Breast epithelium (tissue), 4 donors: ENCODE measurements at regions not wholly inside any gene's neighbourhood (a gene's known extent, or its start where the extent isn't known, plus 50 kb on each side); places are given as distances from the start of the nearest gene placed in this dataset.

Experiments
- DNase-seq, 2 donors: peaks; one replicate each; pipeline ENCODE4 v3.0.0-alpha.2; 2019; ENCODE audit warnings: low spot score in 2 of 2
- H3K27ac ChIP-seq, 2 donors: fragments of 200-600 bp; sonication (generic) in 1 of 2; one replicate each; pipeline ENCODE4 v1.5.1; 2016 to 2019; ENCODE audit warnings: mild to moderate bottlenecking in 1 of 2
- H3K27me3 ChIP-seq, 2 donors: fragments of 200-600 bp; sonication (generic) in 1 of 2; one replicate each; pipeline versions ENCODE4 v1.5.1 to v1.6.0; 2017 to 2019; ENCODE audit warnings: control low read depth in 1 of 2, mild to moderate bottlenecking in 1 of 2
- H3K36me3 ChIP-seq: fragments of 200-600 bp; one replicate; pipeline ENCODE4 v1.5.1; 2019
- H3K4me1 ChIP-seq, 2 donors: fragments of 200-600 bp; sonication (generic); one replicate each; pipeline ENCODE4 v1.5.1; 2016 to 2019; ENCODE audit warnings: control low read depth in 1 of 2
- H3K4me3 ChIP-seq, 3 donors: fragments of 200-600 bp; sonication (generic); 1 replicate in 2 of 3; 2 replicates in 1 of 3; pipeline ENCODE4 v1.5.1; 2016 to 2019; ENCODE audit warnings: mild to moderate bottlenecking in 3 of 3, moderate library complexity in 2 of 3
- H3K9me3 ChIP-seq, 2 donors: fragments of 200-600 bp; sonication (generic) in 1 of 2; one replicate each; pipeline ENCODE4 v1.5.1; 2016 to 2019; ENCODE audit warnings: control low read depth in 1 of 2
- POLR2A ChIP-seq: fragments of 450-650 bp; IDR thresholded peaks from one replicate; pipeline ENCODE4 v1.6.1; 2016; ENCODE audit warnings: antibody characterized with exemption, mild to moderate bottlenecking, moderate library complexity
- POLR2AphosphoS5 ChIP-seq, 3 donors: sonication (generic); formaldehyde crosslinking; IDR thresholded peaks; one replicate each; pipeline ENCODE4 v1.6.1; 2017; ENCODE audit warnings: antibody characterized with exemption in 3 of 3
- intact Hi-C: fragments of 100-400 bp; cut with DNase I; formaldehyde crosslinking; loops from one replicate; pipeline ENCODE4 v1.15.1; 2023; ENCODE audit warnings: low total_unique reads
- TF ChIP-seq, protein P1 (sequence below), 3 donors: fragments of 450-650 bp; IDR thresholded peaks; one replicate each; pipeline ENCODE4 v1.5.1; 2016 to 2017; ENCODE audit warnings: antibody characterized with exemption in 3 of 3, mild to moderate bottlenecking in 3 of 3, moderate library complexity in 3 of 3

DNA sequence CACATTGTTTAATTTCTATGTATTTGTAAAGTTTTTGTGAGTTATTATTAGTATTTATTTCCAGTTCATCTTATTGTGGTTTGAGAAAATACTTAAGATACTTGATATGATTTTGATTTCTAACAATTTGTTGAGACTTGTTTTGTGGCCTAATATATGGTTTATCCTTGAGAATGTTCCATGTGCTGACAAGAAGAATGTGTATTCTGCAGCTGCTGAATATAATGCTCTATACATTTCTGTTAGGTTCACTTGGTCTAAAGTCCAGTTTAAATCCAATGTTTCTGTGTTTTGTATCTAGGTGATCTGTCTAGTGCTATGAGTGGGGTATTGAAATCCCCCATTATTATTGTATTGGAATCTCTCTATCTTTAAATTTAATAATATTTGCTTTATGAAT is 201.3 kb downstream of the FSIP2 start:
- intact Hi-C loops, result no loop called here
- no peaks in the 10 kb centered on the region for H3K36me3 ChIP-seq
- H3K9me3 ChIP-seq, result peaks cover 0 to 15% of the 10 kb centered on the region in 2 donors
- TF ChIP-seq, protein P1, sequence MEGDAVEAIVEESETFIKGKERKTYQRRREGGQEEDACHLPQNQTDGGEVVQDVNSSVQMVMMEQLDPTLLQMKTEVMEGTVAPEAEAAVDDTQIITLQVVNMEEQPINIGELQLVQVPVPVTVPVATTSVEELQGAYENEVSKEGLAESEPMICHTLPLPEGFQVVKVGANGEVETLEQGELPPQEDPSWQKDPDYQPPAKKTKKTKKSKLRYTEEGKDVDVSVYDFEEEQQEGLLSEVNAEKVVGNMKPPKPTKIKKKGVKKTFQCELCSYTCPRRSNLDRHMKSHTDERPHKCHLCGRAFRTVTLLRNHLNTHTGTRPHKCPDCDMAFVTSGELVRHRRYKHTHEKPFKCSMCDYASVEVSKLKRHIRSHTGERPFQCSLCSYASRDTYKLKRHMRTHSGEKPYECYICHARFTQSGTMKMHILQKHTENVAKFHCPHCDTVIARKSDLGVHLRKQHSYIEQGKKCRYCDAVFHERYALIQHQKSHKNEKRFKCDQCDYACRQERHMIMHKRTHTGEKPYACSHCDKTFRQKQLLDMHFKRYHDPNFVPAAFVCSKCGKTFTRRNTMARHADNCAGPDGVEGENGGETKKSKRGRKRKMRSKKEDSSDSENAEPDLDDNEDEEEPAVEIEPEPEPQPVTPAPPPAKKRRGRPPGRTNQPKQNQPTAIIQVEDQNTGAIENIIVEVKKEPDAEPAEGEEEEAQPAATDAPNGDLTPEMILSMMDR (IDR thresholded peaks at IDR 0.05), result no peak
- TF ChIP-seq POLR2A (no peak), POLR2AphosphoS5 (IDR thresholded peaks at IDR 0.05) (no peak)
- H3K4me1 ChIP-seq, result no peaks in the 10 kb centered on the region
- no peak overlapping the region for H3K27ac ChIP-seq
- no peak overlapping the region for H3K4me3 ChIP-seq
- no peak for DNase-seq
- H3K27me3 ChIP-seq, result no peaks in the 10 kb centered on the region

DNA sequence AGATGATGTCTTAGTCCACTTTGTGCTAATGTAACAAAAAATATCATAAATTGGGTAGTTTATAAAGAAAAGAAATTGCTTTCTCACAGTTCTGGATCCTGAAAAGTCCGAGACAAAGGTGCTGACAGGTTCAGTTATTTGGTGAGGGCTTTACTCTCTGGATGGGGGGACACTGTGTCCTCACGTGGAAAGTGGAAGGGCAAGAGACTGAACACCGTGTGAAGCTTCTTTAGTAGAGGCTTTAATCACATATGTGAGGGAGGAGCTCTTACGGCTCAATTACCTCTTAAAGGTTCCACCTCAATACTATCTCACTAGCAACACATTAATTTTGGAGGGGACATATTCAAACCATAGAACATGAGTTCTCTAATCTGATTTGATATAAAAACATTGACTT is 204.3 kb downstream of the FSIP2 start:
- Histone ChIP-seq H3K9me3 (peaks cover 0 to 15% of the 10 kb centered on the region in 2 donors), H3K4me1 (no peaks in the 10 kb centered on the region), H3K36me3 (no peaks in the 10 kb centered on the region), H3K27me3 (no peaks in the 10 kb centered on the region), H3K4me3 (no peak overlapping the region), H3K27ac (no peak overlapping the region)
- no peak for DNase-seq
- intact Hi-C loops, result no loop called here
- TF ChIP-seq POLR2A, result no peak
- no peak for TF ChIP-seq POLR2AphosphoS5 (IDR thresholded peaks at IDR 0.05)

DNA sequence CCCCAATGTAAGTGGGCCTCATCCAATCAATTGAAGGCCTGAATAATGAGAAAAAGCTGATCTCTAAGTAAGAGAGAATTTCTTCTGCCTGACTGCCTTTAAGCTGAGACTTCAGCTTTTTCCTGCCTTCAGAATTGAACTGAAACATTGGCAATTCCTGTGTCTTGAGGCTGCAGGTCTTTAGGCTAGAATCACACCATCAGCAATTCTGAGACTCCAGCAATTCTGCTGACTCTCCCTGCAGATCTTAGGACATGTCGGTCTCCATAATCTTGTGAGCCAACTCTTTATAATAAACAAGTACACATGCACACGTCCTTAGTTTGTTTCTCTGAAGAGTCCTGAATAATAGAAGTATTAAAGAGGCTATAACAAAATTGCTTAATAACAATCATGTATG is 209.1 kb downstream of the FSIP2 start:
- no peaks in the 10 kb centered on the region for H3K4me1 ChIP-seq
- intact Hi-C loops, result no loop called here

DNA sequence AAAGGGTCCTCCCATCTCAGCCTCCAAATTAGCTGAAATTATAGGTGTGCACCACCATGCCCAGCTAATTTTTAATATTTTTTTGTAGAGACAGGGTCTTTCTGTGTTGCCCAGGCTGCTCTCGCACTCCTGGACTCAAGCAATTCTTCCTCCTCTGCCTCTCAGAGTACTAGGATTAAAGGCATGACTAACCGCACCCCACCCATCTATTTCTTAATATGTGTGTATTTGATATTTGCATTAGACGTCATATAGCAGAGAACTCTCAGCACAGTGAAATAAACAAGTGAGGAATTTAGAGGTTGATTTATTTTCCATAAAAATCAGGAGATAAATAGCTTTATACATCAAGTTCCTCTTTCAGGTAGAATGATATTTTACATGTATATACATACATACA is 213.5 kb downstream of the FSIP2 start:
- H3K27ac ChIP-seq, result no peak overlapping the region
- H3K4me3 ChIP-seq, result no peak overlapping the region
- H3K27me3 ChIP-seq, result no peaks in the 10 kb centered on the region
- DNase-seq, result no peak
- intact Hi-C loops, result no loop called here
- H3K4me1 ChIP-seq, result no peaks in the 10 kb centered on the region
- no peaks in the 10 kb centered on the region for H3K36me3 ChIP-seq
- H3K9me3 ChIP-seq, result no peaks in the 10 kb centered on the region
- TF ChIP-seq, protein P1 (IDR thresholded peaks at IDR 0.05), result no peak
- TF ChIP-seq POLR2AphosphoS5 (IDR thresholded peaks at IDR 0.05) (no peak), POLR2A (no peak)

More for the DNA sequence above, 209.1 kb downstream of the FSIP2 start:
- Histone ChIP-seq H3K4me3 (no peak overlapping the region), H3K36me3 (no peaks in the 10 kb centered on the region), H3K27ac (no peak overlapping the region), H3K9me3 (peaks cover 0 to 11% of the 10 kb centered on the region in 2 donors), H3K27me3 (no peaks in the 10 kb centered on the region)
- DNase-seq, result no peak
- no peak for TF ChIP-seq POLR2AphosphoS5 (IDR thresholded peaks at IDR 0.05)
- TF ChIP-seq, protein P1 (IDR thresholded peaks at IDR 0.05), result no peak

DNA sequence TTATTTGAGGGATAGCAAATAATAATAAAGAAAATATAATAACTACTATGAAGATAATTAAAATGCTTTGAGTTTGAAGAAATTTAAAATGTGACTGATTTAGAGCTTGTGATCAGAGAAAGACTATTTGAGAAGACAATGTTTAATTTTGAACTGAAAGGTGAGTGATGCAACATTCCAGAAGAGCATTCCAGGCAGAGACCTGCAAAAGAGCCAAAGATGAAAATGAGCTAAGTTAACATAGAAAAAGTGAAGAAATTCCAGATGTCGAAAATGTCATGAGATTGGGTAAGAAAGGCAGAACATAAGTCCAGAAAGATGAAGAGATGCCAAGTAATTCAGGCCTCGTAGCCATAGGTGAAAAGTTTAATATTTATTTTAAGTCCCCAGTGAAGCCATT is 215.8 kb downstream of the FSIP2 start:
- H3K27me3 ChIP-seq, result no peaks in the 10 kb centered on the region
- no peak overlapping the region for H3K4me3 ChIP-seq
- DNase-seq, result no peak
- TF ChIP-seq, protein P1 (IDR thresholded peaks at IDR 0.05), result no peak
- TF ChIP-seq POLR2AphosphoS5 (IDR thresholded peaks at IDR 0.05) (no peak), POLR2A (no peak)
- no peak overlapping the region for H3K27ac ChIP-seq
- no peaks in the 10 kb centered on the region for H3K4me1 ChIP-seq
- intact Hi-C loops, result no loop called here
- H3K9me3 ChIP-seq, result no peaks in the 10 kb centered on the region
- H3K36me3 ChIP-seq, result no peaks in the 10 kb centered on the region

DNA sequence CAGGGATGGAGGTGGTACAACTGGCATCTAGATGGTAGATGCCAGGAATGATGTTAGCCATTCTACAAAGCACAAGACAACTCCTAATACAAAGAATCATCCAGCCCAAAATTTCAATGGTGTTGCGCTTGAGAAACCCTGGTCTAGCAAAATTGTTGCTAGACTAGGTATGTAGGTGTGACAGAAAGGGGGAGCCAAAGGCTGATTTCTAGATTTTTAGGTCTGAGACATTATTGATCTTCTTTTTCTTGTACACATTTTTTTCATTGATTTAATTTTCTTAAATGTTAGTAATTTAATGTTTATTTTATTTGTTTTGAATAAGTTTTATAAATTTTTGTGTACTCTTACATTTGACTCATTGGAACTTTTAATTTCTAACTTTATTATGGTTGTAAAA is 216.4 kb downstream of the FSIP2 start:
- intact Hi-C loops, result no loop called here
- Histone ChIP-seq H3K27me3 (no peaks in the 10 kb centered on the region), H3K36me3 (no peaks in the 10 kb centered on the region), H3K27ac (no peak overlapping the region), H3K4me3 (no peak overlapping the region), H3K9me3 (no peaks in the 10 kb centered on the region), H3K4me1 (no peaks in the 10 kb centered on the region)
- no peak for TF ChIP-seq POLR2A
- TF ChIP-seq, protein P1 (IDR thresholded peaks at IDR 0.05), result no peak
- TF ChIP-seq POLR2AphosphoS5 (IDR thresholded peaks at IDR 0.05), result no peak
- DNase-seq, result no peak
